Tibial nerve (tissue), 4 donors: ENCODE measurements at regions not wholly inside any gene's neighbourhood (a gene's known extent, or its start where the extent isn't known, plus 50 kb on each side); places are given as distances from the start of the nearest gene placed in this dataset.

Source experiments
- EP300 ChIP-seq, 2 donors: sonication (generic); formaldehyde crosslinking; IDR thresholded peaks; one replicate each; pipeline ENCODE4 v1.6.1; 2017; ENCODE audit warnings: antibody characterized with exemption in 2 of 2, mild to moderate bottlenecking in 1 of 2
- POLR2A ChIP-seq, 2 donors: fragments of 450-650 bp; IDR thresholded peaks; one replicate each; pipeline ENCODE4 v1.6.1; 2017; ENCODE audit warnings: antibody characterized with exemption in 2 of 2, mild to moderate bottlenecking in 2 of 2, moderate library complexity in 2 of 2
- TF ChIP-seq, protein P1 (sequence below), 5 experiments: fragments of 200-600 bp in 3 of 5; fragments of 450-650 bp in 2 of 5; sonication (generic) in 3 of 5; IDR thresholded peaks; one replicate each; pipeline ENCODE4 v1.5.1; 2016 to 2019; ENCODE audit warnings: antibody characterized with exemption in 5 of 5, mild to moderate bottlenecking in 3 of 5, moderate library complexity in 2 of 5

GRCh38 chr3:102225407-102226132 is 209.2 kb upstream of the ZPLD1 start:
- TF ChIP-seq, protein P1, sequence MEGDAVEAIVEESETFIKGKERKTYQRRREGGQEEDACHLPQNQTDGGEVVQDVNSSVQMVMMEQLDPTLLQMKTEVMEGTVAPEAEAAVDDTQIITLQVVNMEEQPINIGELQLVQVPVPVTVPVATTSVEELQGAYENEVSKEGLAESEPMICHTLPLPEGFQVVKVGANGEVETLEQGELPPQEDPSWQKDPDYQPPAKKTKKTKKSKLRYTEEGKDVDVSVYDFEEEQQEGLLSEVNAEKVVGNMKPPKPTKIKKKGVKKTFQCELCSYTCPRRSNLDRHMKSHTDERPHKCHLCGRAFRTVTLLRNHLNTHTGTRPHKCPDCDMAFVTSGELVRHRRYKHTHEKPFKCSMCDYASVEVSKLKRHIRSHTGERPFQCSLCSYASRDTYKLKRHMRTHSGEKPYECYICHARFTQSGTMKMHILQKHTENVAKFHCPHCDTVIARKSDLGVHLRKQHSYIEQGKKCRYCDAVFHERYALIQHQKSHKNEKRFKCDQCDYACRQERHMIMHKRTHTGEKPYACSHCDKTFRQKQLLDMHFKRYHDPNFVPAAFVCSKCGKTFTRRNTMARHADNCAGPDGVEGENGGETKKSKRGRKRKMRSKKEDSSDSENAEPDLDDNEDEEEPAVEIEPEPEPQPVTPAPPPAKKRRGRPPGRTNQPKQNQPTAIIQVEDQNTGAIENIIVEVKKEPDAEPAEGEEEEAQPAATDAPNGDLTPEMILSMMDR (IDR thresholded peaks at IDR 0.05): peak; percentile 36 to 69 (median 55)
- no peak for TF ChIP-seq POLR2A (IDR thresholded peaks at IDR 0.05)
- TF ChIP-seq EP300 (IDR thresholded peaks at IDR 0.05): no peak
